Kidney (tissue), 13 donors: ENCODE measurements at regions not wholly inside any gene's neighbourhood (a gene's known extent, or its start where the extent isn't known, plus 50 kb on each side); places are given as distances from the start of the nearest gene placed in this dataset.

Source experiments
- DNase-seq, 5 donors: peaks; one replicate each; pipeline ENCODE4 v3.0.0-alpha.2; 2013 to 2020
- FAIRE-seq: peaks from 2 replicates; lab custom pipeline; 2012; peaks lifted over from hg19 to GRCh38; lab: Jason Lieb, UNC
- H3K27ac ChIP-seq, 2 donors: one replicate each; pipeline ENCODE4 v1.7.0; 2013; ENCODE audit warnings: low read depth in 2 of 2, low read length in 2 of 2, inconsistent platforms in 1 of 2
- H3K27me3 ChIP-seq: one replicate; pipeline ENCODE4 v1.7.1; 2013; ENCODE audit warnings: low read length, inconsistent platforms; ENCODE audit not compliant: control insufficient read depth, insufficient read depth
- H3K36me3 ChIP-seq, 3 donors: one replicate each; pipeline versions ENCODE4 v1.7.0 to v1.7.1; 2013; ENCODE audit warnings: low read length in 3 of 3, control low read depth in 1 of 3, inconsistent platforms in 1 of 3; ENCODE audit not compliant: insufficient read depth in 3 of 3, control insufficient read depth in 2 of 3
- H3K4me1 ChIP-seq, 3 donors: one replicate each; pipeline versions ENCODE4 v1.7.0 to v1.7.1; 2013; ENCODE audit warnings: low read length in 3 of 3, inconsistent platforms in 1 of 3, low read depth in 1 of 3; ENCODE audit not compliant: control insufficient read depth in 2 of 3, insufficient read depth in 2 of 3
- H3K4me3 ChIP-seq, 3 donors: one replicate each; pipeline versions ENCODE4 v1.7.0 to v1.8.1; 2013; ENCODE audit warnings: low read length in 3 of 3, control low read depth in 1 of 3, inconsistent platforms in 1 of 3
- H3K9ac ChIP-seq, 3 donors: one replicate each; pipeline versions ENCODE4 v1.7.0 to v1.7.1; 2013; ENCODE audit warnings: low read length in 3 of 3, control low read depth in 1 of 3, inconsistent platforms in 1 of 3
- H3K9me3 ChIP-seq, 3 donors: one replicate each; pipeline versions ENCODE4 v1.7.0 to v1.7.1; 2013; ENCODE audit warnings: low read length in 3 of 3, control low read depth in 1 of 3, inconsistent platforms in 1 of 3; ENCODE audit not compliant: control insufficient read depth in 2 of 3, insufficient read depth in 1 of 3
- CTCF ChIP-seq: IDR thresholded peaks from 3 replicates; pipeline ENCODE4 v1.5.1; 2012; ENCODE audit warnings: mild to moderate bottlenecking, moderate library complexity, borderline replicate concordance; ENCODE audit not compliant: insufficient read depth; ENCODE audit errors: extremely low read depth
- intact Hi-C: fragments of 100-400 bp; cut with DNase I; formaldehyde crosslinking; loops from one replicate; pipeline ENCODE4 v1.11.1; 2022
- donor health status: control.
- donor health status: control.
- donor health status: control.
- donor health status: control.
- donor health status: control.
- donor health status: DM: yes; HTN: yes; CAD: no.
- donor health status: Normal renal cell carcinoma (clear cell type).

GRCh38 chr18:61241260-61241853, 91.9 kb upstream of the CDH20 start:
- intact Hi-C loops = no loop called here
- no peak for TF ChIP-seq CTCF
- no peaks in the 10 kb centered on the region for H3K9me3 ChIP-seq
- H3K4me3 ChIP-seq = no peak overlapping the region
- no peak overlapping the region for H3K9ac ChIP-seq
- H3K27ac ChIP-seq = no peak overlapping the region
- H3K36me3 ChIP-seq = no peaks in the 10 kb centered on the region
- no peaks in the 10 kb centered on the region for H3K27me3 ChIP-seq
- DNase-seq (no peak), FAIRE-seq (no peak)
- peaks cover 0 to 3% (median 0%) of the 10 kb centered on the region in 3 donors for H3K4me1 ChIP-seq

- Histone ChIP-seq H3K27ac (no peak overlapping the region), H3K9ac (no peak overlapping the region), H3K27me3 (no peaks in the 10 kb centered on the region), H3K4me1 (peaks cover 0 to 3% (median 0%) of the 10 kb centered on the region in 3 donors), H3K4me3 (no peak overlapping the region), H3K9me3 (no peaks in the 10 kb centered on the region), H3K36me3 (no peaks in the 10 kb centered on the region)
- intact Hi-C loops = no loop called here
- FAIRE-seq = no peak
- DNase-seq = no peak
- TF ChIP-seq CTCF = no peak
Observed at GRCh38 chr18:61244632-61245031, 88.6 kb upstream of the CDH20 start.

- H3K36me3 ChIP-seq = no peaks in the 10 kb centered on the region
- H3K27ac ChIP-seq = no peak overlapping the region
- H3K27me3 ChIP-seq = no peaks in the 10 kb centered on the region
- H3K4me3 ChIP-seq = no peak overlapping the region
- peaks cover 0 to 3% (median 0%) of the 10 kb centered on the region in 3 donors for H3K4me1 ChIP-seq
- TF ChIP-seq CTCF = no peak
- FAIRE-seq (no peak), DNase-seq (no peak)
- no peaks in the 10 kb centered on the region for H3K9me3 ChIP-seq
- intact Hi-C loops = no loop called here
- H3K9ac ChIP-seq = no peak overlapping the region
Observed at GRCh38 chr18:61245276-61245675, 88.0 kb upstream of the CDH20 start.

- H3K4me3 ChIP-seq = no peak overlapping the region
- H3K27ac ChIP-seq = no peak overlapping the region
- FAIRE-seq (no peak), DNase-seq (no peak)
- no peaks in the 10 kb centered on the region for H3K27me3 ChIP-seq
- no peaks in the 10 kb centered on the region for H3K9me3 ChIP-seq
- intact Hi-C loops = no loop called here
- no peak for TF ChIP-seq CTCF
- no peaks in the 10 kb centered on the region for H3K36me3 ChIP-seq
- no peak overlapping the region for H3K9ac ChIP-seq
- H3K4me1 ChIP-seq = no peaks in the 10 kb centered on the region
Observed at GRCh38 chr18:61248589-61248988, 84.6 kb upstream of the CDH20 start.
